CD4-positive, alpha-beta T cell treated with Interferon gamma for 1 hour (primary cell): ENCODE measurements at regions not wholly inside any gene's neighbourhood (a gene's known extent, or its start where the extent isn't known, plus 50 kb on each side); places are given as distances from the start of the nearest gene placed in this dataset.
"Not testable (repeated sequence)": the region's sequence is repeated elsewhere in the genome, so short reads cannot be mapped to it uniquely, and the experiment has no call there.

Source experiments
- DNase-seq: peaks from one replicate; pipeline ENCODE4 v3.0.0-alpha.2; 2020

- no peak for DNase-seq
Measured at GRCh38 chr6:135731116-135731515, 120.4 kb upstream of the PDE7B start.

GRCh38 chr6:135736351-135736750 is 115.2 kb upstream of the PDE7B start:
- DNase-seq = not testable (repeated sequence)

GRCh38 chr6:135738636-135739035 is 112.9 kb upstream of the PDE7B start:
- DNase-seq = no peak

- DNase-seq = no peak
Measured at GRCh38 chr6:135739288-135739687, 112.2 kb upstream of the PDE7B start.

GRCh38 chr6:135740580-135740979 is 110.9 kb upstream of the PDE7B start:
- DNase-seq = no peak

GRCh38 chr6:135743476-135743875 is 108.0 kb upstream of the PDE7B start:
- DNase-seq = no peak

GRCh38 chr6:135748189-135748588 is 103.3 kb upstream of the PDE7B start:
- no peak for DNase-seq

- no peak for DNase-seq
Measured at GRCh38 chr6:135750081-135750480, 101.4 kb upstream of the PDE7B start.

- no peak for DNase-seq
Measured at GRCh38 chr6:135753196-135753595, 98.3 kb upstream of the PDE7B start.

- no peak for DNase-seq
Measured at GRCh38 chr6:135759831-135760230, 91.7 kb upstream of the PDE7B start.

GRCh38 chr6:135774006-135774405 is 77.5 kb upstream of the PDE7B start:
- no peak for DNase-seq

GRCh38 chr6:135779213-135779612 is 72.3 kb upstream of the PDE7B start:
- DNase-seq = no peak

- DNase-seq = no peak
Measured at GRCh38 chr6:135780326-135780725, 71.2 kb upstream of the PDE7B start.

GRCh38 chr6:135782546-135782945 is 69.0 kb upstream of the PDE7B start:
- DNase-seq = no peak

- DNase-seq = no peak
Measured at GRCh38 chr6:135784507-135784906, 67.0 kb upstream of the PDE7B start.

- no peak for DNase-seq
Measured at GRCh38 chr6:135789375-135790050, 62.0 kb upstream of the PDE7B start.

- DNase-seq = no peak
Measured at GRCh38 chr6:135791441-135791840, 60.1 kb upstream of the PDE7B start.

- DNase-seq = no peak
Measured at GRCh38 chr6:135796643-135797305, 54.7 kb upstream of the PDE7B start.

- no peak for DNase-seq
Measured at GRCh38 chr6:135797361-135797760, 54.1 kb upstream of the PDE7B start.

- no peak for DNase-seq
Measured at GRCh38 chr6:135798751-135799515, 52.6 kb upstream of the PDE7B start.
